Activated naive CD8-positive, alpha-beta T cell (primary cell): ENCODE measurements at regions not wholly inside any gene's neighbourhood (a gene's known extent, or its start where the extent isn't known, plus 50 kb on each side); places are given as distances from the start of the nearest gene placed in this dataset.

Source experiments
- H3K27ac Mint-ChIP-seq: one replicate; pipeline ENCODE4 v1.8.0; 2021; ENCODE audit warnings: mixed read lengths
- H3K27me3 Mint-ChIP-seq: one replicate; pipeline ENCODE4 v1.8.0; 2021; ENCODE audit warnings: mixed read lengths
- H3K36me3 Mint-ChIP-seq: one replicate; pipeline ENCODE4 v1.8.0; 2021; ENCODE audit warnings: mixed read lengths
- H3K4me1 Mint-ChIP-seq: one replicate; pipeline ENCODE4 v1.8.0; 2021; ENCODE audit warnings: low read depth, mixed read lengths
- H3K4me3 Mint-ChIP-seq: one replicate; pipeline ENCODE4 v1.8.0; 2021; ENCODE audit warnings: mild to moderate bottlenecking, mixed read lengths
- H3K9me3 Mint-ChIP-seq: one replicate; pipeline ENCODE4 v1.8.0; 2021; ENCODE audit warnings: low read depth, mixed read lengths

DNA sequence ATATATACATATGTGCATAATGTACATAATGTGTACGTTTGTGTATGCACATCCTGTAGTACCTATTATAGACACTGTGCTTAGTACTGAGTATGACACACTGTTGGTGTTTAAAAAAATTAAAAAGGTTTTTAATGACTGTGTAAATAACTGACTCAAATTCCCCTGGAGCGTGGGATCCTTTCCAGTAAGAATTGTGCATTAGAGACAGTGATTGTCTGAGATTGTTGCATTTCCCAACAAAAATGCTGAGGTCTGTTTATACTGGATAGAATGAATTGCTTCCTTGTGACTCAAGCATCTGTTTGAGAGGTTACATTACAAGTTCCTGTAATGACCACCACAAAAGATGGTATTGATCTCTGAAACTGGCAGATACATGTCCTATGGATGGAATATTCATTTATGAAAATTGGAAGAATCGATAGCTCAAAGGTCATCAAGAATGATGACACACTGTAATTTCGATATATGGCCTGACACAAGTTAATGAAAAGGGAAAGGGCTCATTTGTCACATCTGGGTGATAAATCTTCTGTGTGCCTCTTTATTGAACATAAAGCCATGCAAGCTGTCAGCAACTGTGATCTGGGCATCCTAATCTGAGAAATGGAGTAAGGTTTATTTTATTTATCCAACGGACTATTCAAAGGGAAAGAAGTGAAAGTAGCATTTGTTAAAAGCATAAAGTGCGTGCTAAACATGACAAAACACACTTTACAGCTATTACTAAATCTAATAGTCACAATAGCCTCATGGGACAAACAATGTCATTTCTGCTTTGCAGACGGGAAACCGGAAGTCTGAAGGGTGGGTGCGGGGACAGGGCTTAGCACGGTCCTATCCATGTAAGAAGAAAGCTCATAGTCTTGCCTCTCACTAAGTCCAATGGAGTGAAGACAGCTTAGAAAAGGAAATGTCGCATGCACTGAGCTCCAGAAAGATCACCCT is 228.8 kb downstream of the CDH11 start:
- Mint-ChIP-seq H3K4me3 (no peak overlapping the region), H3K4me1 (no peaks in the 10 kb centered on the region), H3K36me3 (no peaks in the 10 kb centered on the region), H3K9me3 (peaks cover 12% of the 10 kb centered on the region), H3K27ac (no peak overlapping the region), H3K27me3 (no peaks in the 10 kb centered on the region)

DNA sequence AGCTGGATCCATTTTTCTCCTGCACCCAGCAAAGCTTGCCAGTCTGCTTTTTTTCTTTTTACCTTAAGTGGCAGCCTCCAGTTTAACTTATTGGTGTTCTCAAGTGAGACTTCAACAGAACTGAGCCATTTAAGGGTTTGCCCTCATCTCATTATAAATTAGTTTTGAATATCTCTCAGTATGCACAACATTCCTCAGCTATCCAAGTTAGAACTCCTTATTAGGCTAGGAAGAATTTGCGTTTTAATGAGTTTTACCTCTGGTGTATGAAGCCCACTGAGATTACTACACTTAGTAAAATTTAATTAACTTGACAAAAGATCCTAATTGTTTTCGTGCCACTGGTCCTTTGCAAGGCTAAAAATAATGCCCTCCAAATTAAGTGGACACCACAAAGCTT is 232.4 kb downstream of the CDH11 start:
- Mint-ChIP-seq H3K9me3 (peaks cover 13% of the 10 kb centered on the region), H3K27ac (no peak overlapping the region), H3K27me3 (no peaks in the 10 kb centered on the region), H3K4me3 (no peak overlapping the region), H3K4me1 (no peaks in the 10 kb centered on the region), H3K36me3 (no peaks in the 10 kb centered on the region)

DNA sequence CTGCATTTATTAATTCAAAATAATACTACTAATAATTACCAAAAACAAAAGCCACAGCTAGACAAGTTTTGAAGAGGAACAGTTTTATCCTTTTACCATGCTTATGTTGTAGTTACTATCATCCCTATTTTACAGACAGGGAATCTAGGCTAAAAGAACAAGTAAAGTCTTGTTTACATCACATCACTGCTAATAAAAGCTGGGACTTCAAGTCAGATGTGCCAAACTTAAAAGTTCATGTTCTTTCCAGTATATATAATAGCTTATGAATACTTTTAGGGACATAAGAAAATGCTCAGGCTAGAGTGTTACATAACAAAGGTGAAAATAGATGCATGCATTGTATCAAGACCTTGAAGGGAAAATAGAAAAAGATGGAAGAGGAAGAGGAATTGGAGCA is 234.2 kb downstream of the CDH11 start:
- H3K36me3 Mint-ChIP-seq = no peaks in the 10 kb centered on the region
- no peaks in the 10 kb centered on the region for H3K4me1 Mint-ChIP-seq
- no peak overlapping the region for H3K27ac Mint-ChIP-seq
- H3K4me3 Mint-ChIP-seq = no peak overlapping the region
- no peaks in the 10 kb centered on the region for H3K27me3 Mint-ChIP-seq
- H3K9me3 Mint-ChIP-seq = peaks cover 9% of the 10 kb centered on the region

DNA sequence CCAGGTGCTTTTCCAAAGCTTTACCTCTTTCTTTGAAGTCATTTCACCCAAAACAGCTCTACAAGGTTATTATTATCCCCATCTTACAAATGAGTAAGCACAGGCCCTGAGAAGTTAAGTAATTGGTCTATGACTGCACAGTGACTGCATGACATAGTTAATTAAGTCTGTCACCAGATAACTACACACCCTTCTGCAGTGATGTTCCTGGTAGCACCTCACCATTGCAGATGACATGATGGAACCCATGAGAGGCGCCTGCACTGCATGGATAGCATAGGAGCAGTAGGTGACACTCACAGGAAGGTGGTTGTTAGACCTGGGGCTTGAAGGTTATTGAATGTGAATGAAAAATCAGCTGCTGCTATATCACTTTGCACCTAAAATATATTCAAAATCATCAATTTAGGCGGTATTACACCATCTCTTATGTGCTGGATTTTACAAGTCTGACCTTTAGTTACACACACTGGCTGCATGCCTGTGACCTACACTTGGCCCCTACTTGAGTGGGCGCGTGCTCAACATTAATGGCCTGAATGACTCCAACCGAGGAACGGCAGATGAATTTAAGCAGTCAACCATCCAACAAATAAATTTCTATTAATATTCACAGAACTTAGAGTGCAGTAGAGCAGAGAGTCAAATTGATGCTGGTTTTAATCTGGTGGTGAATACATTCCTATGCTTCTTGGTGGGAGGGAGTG is 239.6 kb downstream of the CDH11 start:
- Mint-ChIP-seq H3K4me1 (no peaks in the 10 kb centered on the region), H3K27me3 (no peaks in the 10 kb centered on the region), H3K9me3 (peaks cover 9% of the 10 kb centered on the region), H3K4me3 (no peak overlapping the region), H3K27ac (no peak overlapping the region), H3K36me3 (no peaks in the 10 kb centered on the region)

DNA sequence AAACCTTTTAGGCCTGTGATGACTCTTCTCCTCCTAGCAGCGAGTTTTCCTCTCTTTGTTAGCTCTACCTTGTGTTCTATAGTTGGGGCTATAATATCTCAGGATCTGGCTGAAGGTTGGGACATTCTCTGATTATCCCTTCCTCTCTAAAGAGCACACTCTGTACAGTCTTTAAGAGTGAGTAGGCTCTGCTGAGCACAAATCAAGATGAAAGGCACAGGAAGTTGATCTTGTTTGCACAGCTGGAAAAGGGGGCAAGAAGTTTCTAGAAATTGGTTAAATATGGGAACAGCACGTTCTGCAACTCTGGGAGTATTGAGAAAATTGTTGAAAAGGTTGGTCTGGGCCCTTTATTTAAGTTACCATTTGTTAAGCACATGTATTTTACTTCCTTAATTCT is 240.9 kb downstream of the CDH11 start:
- Mint-ChIP-seq H3K4me3 (no peak overlapping the region), H3K4me1 (no peaks in the 10 kb centered on the region), H3K27me3 (no peaks in the 10 kb centered on the region), H3K36me3 (no peaks in the 10 kb centered on the region), H3K9me3 (peaks cover 14% of the 10 kb centered on the region), H3K27ac (no peak overlapping the region)

DNA sequence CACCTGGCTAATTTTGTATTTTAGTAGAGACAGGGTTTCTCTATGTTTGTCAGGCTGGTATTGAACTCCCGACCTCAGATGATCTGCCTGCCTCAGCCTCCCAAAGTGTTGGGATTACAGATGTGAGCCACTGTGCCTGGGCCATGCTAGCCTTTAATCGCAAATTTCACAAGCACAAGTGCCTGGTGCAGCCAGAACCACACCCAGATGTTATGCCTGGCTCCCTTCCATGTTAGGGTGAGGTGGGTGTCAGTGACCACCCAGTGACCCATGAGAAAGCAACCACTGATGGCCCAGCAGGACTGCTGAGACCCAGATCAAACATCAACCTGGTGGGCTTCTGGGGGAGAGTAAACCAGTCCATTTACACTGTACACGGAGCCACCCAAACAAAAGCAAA is 241.9 kb downstream of the CDH11 start:
- Mint-ChIP-seq H3K9me3 (peaks cover 14% of the 10 kb centered on the region), H3K36me3 (no peaks in the 10 kb centered on the region), H3K4me3 (no peak overlapping the region), H3K4me1 (no peaks in the 10 kb centered on the region), H3K27me3 (no peaks in the 10 kb centered on the region), H3K27ac (no peak overlapping the region)

DNA sequence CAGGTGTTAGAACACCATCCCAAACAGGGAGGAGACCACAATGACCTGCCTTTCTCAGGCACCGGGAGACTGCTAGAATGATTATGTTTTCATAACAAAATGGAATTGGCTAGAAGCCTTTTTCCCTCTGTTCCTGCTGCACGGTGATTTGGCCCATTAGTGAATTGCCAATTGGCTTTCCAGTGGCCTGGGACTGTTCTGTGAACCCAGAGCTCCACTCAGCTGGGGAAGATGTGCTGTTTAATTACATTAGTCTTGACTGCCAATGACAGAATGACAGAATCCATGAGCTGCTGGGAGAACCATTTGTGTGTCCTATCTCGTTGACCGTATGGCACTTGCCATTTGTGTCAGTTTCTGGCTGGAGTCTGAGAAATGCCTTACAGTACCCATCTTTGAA is 242.9 kb downstream of the CDH11 start:
- no peak overlapping the region for H3K27ac Mint-ChIP-seq
- H3K4me1 Mint-ChIP-seq = no peaks in the 10 kb centered on the region
- no peaks in the 10 kb centered on the region for H3K27me3 Mint-ChIP-seq

DNA sequence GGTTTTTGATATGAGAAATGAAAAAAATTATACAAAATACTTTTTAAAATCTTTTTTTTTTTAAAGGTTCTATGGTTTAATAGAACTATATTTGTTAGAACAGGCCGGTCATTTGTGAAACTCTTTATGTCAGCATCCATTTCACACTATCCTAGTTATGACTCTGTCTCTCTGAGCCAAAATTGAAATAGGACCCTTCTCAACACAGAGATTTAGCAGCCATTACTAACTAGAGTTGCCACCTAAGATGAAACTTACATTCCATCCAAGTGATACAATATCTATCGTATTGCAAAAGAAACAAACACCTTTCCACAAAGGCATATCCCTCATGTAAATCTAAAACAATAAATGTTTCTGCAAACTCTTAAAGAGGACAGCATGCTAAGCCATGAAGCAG is 249.8 kb downstream of the CDH11 start:
- no peak overlapping the region for H3K27ac Mint-ChIP-seq
- no peak overlapping the region for H3K4me3 Mint-ChIP-seq
- peaks cover 11% of the 10 kb centered on the region for H3K9me3 Mint-ChIP-seq
- no peaks in the 10 kb centered on the region for H3K27me3 Mint-ChIP-seq
- H3K4me1 Mint-ChIP-seq = no peaks in the 10 kb centered on the region
- no peaks in the 10 kb centered on the region for H3K36me3 Mint-ChIP-seq

More for the DNA sequence above, 242.9 kb downstream of the CDH11 start:
- Mint-ChIP-seq H3K36me3 (no peaks in the 10 kb centered on the region), H3K4me3 (no peak overlapping the region), H3K9me3 (peaks cover 14% of the 10 kb centered on the region)

DNA sequence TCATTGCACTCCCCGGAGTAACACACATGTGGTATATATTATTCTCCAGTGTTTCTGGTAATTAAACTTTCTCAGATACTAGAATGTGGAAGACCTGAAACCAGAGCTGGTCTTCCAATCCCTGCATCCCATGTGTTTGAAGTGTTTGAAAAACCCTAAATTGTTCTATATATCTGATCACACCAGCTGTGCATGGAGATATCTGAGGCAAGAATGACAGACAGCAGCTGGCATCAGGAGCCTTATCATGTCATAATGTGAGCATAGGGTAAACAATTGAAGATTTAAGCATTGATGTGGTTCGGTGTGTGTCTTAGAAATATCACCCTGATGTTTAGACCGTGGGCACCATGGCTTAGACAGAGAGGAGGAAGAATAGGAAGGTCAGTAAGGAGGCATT is 251.0 kb downstream of the CDH11 start:
- H3K27ac Mint-ChIP-seq = no peak overlapping the region
- H3K27me3 Mint-ChIP-seq = no peaks in the 10 kb centered on the region
- H3K36me3 Mint-ChIP-seq = no peaks in the 10 kb centered on the region
- no peaks in the 10 kb centered on the region for H3K4me1 Mint-ChIP-seq
- H3K9me3 Mint-ChIP-seq = peaks cover 3% of the 10 kb centered on the region
- no peak overlapping the region for H3K4me3 Mint-ChIP-seq

DNA sequence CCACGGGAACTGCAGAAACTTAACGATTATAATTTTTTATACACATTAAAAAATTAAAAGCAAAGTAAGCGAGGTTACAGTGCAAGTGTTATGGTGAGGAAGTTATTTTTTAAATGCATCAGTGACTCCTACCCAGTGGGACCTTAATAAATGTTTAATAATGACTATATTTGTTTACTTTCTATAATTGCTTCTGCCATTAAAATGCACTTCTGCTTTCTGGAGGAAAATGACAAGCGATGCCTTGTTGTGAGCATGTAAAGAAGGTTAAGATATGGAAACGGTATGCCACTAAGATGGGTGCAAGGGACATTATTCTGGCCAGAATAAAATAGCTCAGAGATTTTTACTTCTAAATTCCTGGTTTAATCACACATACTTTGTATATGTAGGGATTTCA is 252.1 kb downstream of the CDH11 start:
- Mint-ChIP-seq H3K27ac (no peak overlapping the region), H3K27me3 (no peaks in the 10 kb centered on the region), H3K4me1 (no peaks in the 10 kb centered on the region), H3K4me3 (no peak overlapping the region), H3K9me3 (peaks cover 3% of the 10 kb centered on the region), H3K36me3 (no peaks in the 10 kb centered on the region)

DNA sequence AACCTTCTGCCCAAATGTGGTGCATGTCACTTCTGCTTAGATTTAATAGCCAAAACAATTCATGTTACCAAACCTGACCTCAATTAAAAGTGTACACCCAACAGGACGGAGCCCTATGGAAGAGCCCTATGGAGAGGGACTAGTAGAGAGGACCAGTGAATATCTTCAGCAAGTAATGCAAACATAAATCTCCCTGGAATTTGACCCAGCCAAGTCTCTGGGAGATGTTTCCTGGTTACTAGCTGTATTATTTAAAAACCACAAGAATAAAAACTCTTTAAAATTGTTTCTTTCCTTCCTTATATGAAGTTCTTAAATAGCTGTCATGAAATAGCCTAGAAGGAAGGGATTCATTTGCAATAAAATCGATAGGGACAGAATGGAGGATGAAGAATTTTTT is 255.8 kb downstream of the CDH11 start:
- Mint-ChIP-seq H3K4me3 (no peak overlapping the region), H3K27me3 (no peaks in the 10 kb centered on the region), H3K4me1 (no peaks in the 10 kb centered on the region), H3K9me3 (peaks cover 4% of the 10 kb centered on the region), H3K27ac (no peak overlapping the region), H3K36me3 (no peaks in the 10 kb centered on the region)

DNA sequence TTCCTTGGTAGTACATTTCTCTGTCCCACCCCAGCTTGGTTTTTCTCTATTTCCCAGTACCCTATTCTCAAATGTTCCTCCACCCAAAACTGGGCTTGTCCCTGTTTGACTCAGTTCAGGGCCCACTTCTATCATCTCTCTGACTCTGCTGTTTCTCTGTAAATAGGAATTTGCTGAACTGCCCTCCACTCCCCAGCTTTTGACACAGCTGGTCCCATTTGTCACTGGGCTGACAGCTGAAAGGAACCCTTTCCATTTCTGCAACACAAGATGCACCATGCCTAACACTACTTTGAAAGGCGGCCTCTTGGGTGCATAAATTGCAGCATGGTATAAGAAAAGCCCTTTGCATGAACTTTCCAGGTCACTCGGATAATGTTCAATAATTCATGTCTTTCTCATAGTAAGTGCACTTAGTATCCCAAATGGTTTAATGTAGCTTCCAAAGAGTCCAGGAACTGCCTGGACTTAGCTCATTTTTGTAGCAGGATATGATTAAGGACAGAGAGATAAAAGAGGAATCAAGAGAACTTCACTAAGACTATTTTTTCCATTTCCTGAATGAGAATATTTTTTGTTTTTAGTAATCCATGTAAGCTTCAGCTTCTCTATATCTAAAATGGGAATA is 256.7 kb downstream of the CDH11 start:
- no peaks in the 10 kb centered on the region for H3K36me3 Mint-ChIP-seq
- no peaks in the 10 kb centered on the region for H3K4me1 Mint-ChIP-seq
- no peak overlapping the region for H3K27ac Mint-ChIP-seq
- H3K9me3 Mint-ChIP-seq = peaks cover 4% of the 10 kb centered on the region
- H3K4me3 Mint-ChIP-seq = no peak overlapping the region
- H3K27me3 Mint-ChIP-seq = no peaks in the 10 kb centered on the region

DNA sequence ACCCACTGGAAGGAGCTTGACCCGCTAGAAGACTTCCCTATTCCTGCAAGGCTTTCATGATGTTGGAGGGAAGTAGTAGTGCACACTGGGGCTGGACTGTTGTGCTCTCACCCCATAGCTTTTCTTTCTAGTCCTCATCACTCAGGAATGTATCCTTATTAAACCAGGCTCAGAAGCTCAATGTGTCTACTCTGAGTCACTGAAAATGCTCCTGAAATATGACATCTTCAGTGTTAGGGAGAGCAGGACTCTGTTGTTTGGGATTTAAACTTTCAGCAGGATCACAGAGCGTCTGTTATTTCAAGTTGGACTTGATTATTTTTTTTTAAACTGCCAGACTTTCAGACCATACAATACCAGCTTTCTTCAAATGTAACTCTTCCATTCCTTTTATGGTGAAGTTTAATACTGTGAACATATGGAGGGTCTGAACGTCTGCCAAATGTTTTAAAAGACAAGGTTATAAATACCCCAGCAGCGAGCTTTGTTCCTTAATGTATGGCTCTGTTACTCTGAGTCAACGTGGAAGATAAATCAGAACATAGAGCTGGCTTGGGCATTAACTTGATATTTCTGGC is 257.5 kb downstream of the CDH11 start:
- Mint-ChIP-seq H3K36me3 (no peaks in the 10 kb centered on the region), H3K4me3 (no peak overlapping the region), H3K4me1 (no peaks in the 10 kb centered on the region), H3K27ac (no peak overlapping the region), H3K27me3 (no peaks in the 10 kb centered on the region), H3K9me3 (peaks cover 4% of the 10 kb centered on the region)

DNA sequence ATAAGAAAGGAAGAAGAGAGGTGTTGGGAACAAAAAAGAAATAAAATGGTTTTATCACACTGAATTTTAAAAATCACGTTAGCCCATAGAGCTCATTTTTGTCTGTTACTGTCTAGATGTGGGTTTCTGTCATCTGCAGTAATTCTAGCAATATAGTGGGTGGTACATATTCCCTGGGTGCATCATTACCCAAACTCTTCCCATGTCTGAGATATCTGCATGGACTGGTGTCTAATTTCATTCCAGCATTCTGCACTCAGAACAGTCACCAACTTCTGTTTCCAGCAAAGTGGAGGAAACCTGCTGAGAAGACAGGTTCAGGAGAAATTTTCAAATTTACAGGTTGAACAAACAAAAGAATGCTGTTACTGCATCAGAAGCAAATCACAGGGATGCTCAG is 263.8 kb downstream of the CDH11 start:
- Mint-ChIP-seq H3K9me3 (peaks cover 8% of the 10 kb centered on the region), H3K4me1 (no peaks in the 10 kb centered on the region), H3K36me3 (no peaks in the 10 kb centered on the region), H3K4me3 (no peak overlapping the region), H3K27me3 (no peaks in the 10 kb centered on the region), H3K27ac (no peak overlapping the region)

DNA sequence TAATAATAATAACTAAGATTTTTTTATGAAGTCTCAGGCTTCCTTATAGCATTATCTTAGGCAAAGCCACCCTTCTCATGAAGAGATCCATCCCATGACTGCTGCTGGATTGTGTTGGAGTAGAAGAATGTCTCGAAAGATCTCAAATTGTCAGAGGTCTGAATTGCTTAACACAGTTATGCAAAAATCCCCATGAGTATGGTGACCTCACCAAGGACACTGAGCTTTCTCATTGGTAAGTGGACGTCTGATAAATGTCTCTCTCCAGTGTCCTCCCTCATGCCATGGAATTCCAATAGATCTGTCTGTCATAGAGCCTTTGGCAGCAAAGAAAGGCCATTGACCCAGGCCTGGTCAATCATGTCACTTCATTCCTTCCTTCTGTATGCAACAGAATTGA is 264.5 kb downstream of the CDH11 start:
- Mint-ChIP-seq H3K4me1 (no peaks in the 10 kb centered on the region), H3K36me3 (no peaks in the 10 kb centered on the region), H3K4me3 (no peak overlapping the region)

More for the DNA sequence above, 264.5 kb downstream of the CDH11 start:
- Mint-ChIP-seq H3K9me3 (peaks cover 8% of the 10 kb centered on the region), H3K27me3 (no peaks in the 10 kb centered on the region), H3K27ac (no peak overlapping the region)
